Endothelial cell of umbilical vein (primary cell): ENCODE measurements at regions not wholly inside any gene's neighbourhood (a gene's known extent, or its start where the extent isn't known, plus 50 kb on each side); places are given as distances from the start of the nearest gene placed in this dataset.

Experiments
- BruUV-seq: library from RNA; stranded (reverse); fragments of 400-500 nt; replicated peaks from 2 replicates; lab custom pipeline; 2021; lab: Mats Ljungman, UMichigan
- CTCF ChIA-PET: fragments of 300-600, 350-600 bp; sonication (Branson Sonifier 250); formaldehyde crosslinking; loops from one replicate; lab custom pipeline; 2021; ENCODE audit warnings: antibody characterized with exemption, inconsistent platforms; lab: Charles Lee
- POLR2A ChIA-PET: fragments of 300-600, 350-600 bp; sonication (Branson Sonifier 250); formaldehyde crosslinking; loops from one replicate; lab custom pipeline; 2021; ENCODE audit warnings: antibody characterized with exemption, inconsistent platforms; lab: Charles Lee
- DNase-seq: peaks from one replicate; pipeline ENCODE4 v3.0.0-alpha.2; 2011; ENCODE audit warnings: low read depth, low spot score
- FAIRE-seq: peaks from 2 replicates; lab custom pipeline; 2011; peaks lifted over from hg19 to GRCh38; lab: Jason Lieb, UNC
- H2AFZ ChIP-seq: 2 replicates; pipeline ENCODE4 v1.6.0; 2012; ENCODE audit warnings: low read depth, low read length, control low read depth, inconsistent platforms
- H3K27ac ChIP-seq: 2 replicates; pipeline ENCODE4 v1.5.1; 2011; ENCODE audit warnings: low read depth, mild to moderate bottlenecking, control low read depth, low read length, moderate library complexity; ENCODE audit not compliant: insufficient read depth
- H3K27me3 ChIP-seq, 2 experiments: 2 replicates each; pipeline versions ENCODE4 v1.6.0 to v1.6.1; 2011; ENCODE audit warnings: low read length in 2 of 2, mixed read lengths in 1 of 2; ENCODE audit not compliant: control insufficient read depth in 2 of 2, insufficient read depth in 2 of 2
- H3K36me3 ChIP-seq, 2 experiments: 2 replicates in 1 of 2; 3 replicates in 1 of 2; pipeline ENCODE4 v1.5.1; 2011; ENCODE audit warnings: low read length in 2 of 2, mild to moderate bottlenecking in 1 of 2, moderate library complexity in 1 of 2; ENCODE audit not compliant: control insufficient read depth in 2 of 2, insufficient read depth in 2 of 2; ENCODE audit errors: extremely low read depth in 1 of 2
- H3K4me1 ChIP-seq: 3 replicates; pipeline ENCODE4 v1.5.1; 2011; ENCODE audit warnings: mild to moderate bottlenecking, low read length; ENCODE audit not compliant: control insufficient read depth, insufficient read depth; ENCODE audit errors: extremely low read depth
- H3K4me2 ChIP-seq: 2 replicates; pipeline ENCODE4 v1.6.1; 2011; ENCODE audit warnings: low read length, control low read depth, mixed read lengths; ENCODE audit not compliant: insufficient read depth
- H3K4me3 ChIP-seq, 3 experiments: fragments of 200-600 bp in 1 of 3; sonication (generic), shearing (Covaris generic) in 1 of 3; replicated peaks in 1 of 3; 2 replicates each; pipeline ENCODE4 v1.5.1; 2011 to 2016; ENCODE audit warnings: control low read depth in 3 of 3, low read length in 3 of 3, mild to moderate bottlenecking in 2 of 3, inconsistent platforms in 1 of 3, low read depth in 1 of 3, moderate library complexity in 1 of 3; ENCODE audit not compliant: insufficient read depth in 1 of 3
- H3K79me2 ChIP-seq: 2 replicates; pipeline ENCODE4 v1.6.0; 2012; ENCODE audit warnings: low read length, inconsistent platforms; ENCODE audit not compliant: control insufficient read depth, insufficient read depth
- H3K9ac ChIP-seq: replicated peaks from 2 replicates; pipeline ENCODE3; 2011; ENCODE audit warnings: low read length, control low read depth; ENCODE audit not compliant: insufficient read depth; ENCODE audit errors: extremely low read depth
- H3K9me1 ChIP-seq: replicated peaks from 3 replicates; pipeline ENCODE4 v1.6.0; 2011; ENCODE audit warnings: mild to moderate bottlenecking, low read length; ENCODE audit not compliant: control insufficient read depth, insufficient read depth; ENCODE audit errors: extremely low read depth
- H3K9me3 ChIP-seq: replicated peaks from 2 replicates; pipeline ENCODE4 v1.5.1; 2012; ENCODE audit warnings: low read length, inconsistent platforms; ENCODE audit not compliant: control insufficient read depth, insufficient read depth
- H4K20me1 ChIP-seq: replicated peaks from 2 replicates; pipeline ENCODE3; 2011; ENCODE audit warnings: mild to moderate bottlenecking, low read length; ENCODE audit not compliant: control insufficient read depth, insufficient read depth; ENCODE audit errors: extremely low read depth
- EZH2 ChIP-seq: IDR thresholded peaks from 2 replicates; pipeline ENCODE4 v1.6.1; 2012; ENCODE audit warnings: borderline replicate concordance, low read depth, mild to moderate bottlenecking, moderate library complexity, low read length, inconsistent platforms; ENCODE audit not compliant: severe bottlenecking
- FOS ChIP-seq: IDR thresholded peaks from 2 replicates; pipeline ENCODE4 v1.6.1; 2011; ENCODE audit warnings: mild to moderate bottlenecking, low read length, moderate library complexity, borderline replicate concordance; ENCODE audit not compliant: insufficient read depth
- GATA2 ChIP-seq: IDR thresholded peaks from 2 replicates; pipeline ENCODE4 v1.7.0; 2011; ENCODE audit warnings: low read depth, mild to moderate bottlenecking, moderate library complexity, mixed read lengths, low read length; ENCODE audit not compliant: insufficient read length, insufficient read depth
- JUN ChIP-seq: IDR thresholded peaks from 2 replicates; pipeline ENCODE4 v1.6.1; 2011; ENCODE audit warnings: borderline replicate concordance, low read depth; ENCODE audit not compliant: insufficient read length, insufficient read depth
- MYC ChIP-seq: IDR thresholded peaks from one replicate; pipeline ENCODE4 v1.6.1; 2011; ENCODE audit warnings: mild to moderate bottlenecking, low read depth, low read length
- POLR2A ChIP-seq: IDR thresholded peaks from 2 replicates; pipeline ENCODE4 v1.6.1; 2012; ENCODE audit warnings: low read depth, mild to moderate bottlenecking, control low read depth, low read length
- POLR2AphosphoS5 ChIP-seq: IDR thresholded peaks from 2 replicates; pipeline ENCODE4 v1.6.1; 2012; ENCODE audit warnings: low read depth, mild to moderate bottlenecking, control low read depth, low read length, moderate library complexity; ENCODE audit not compliant: insufficient read depth
- dilution Hi-C: fragments of 300-500 bp; cut with MboI; formaldehyde crosslinking; loops from one replicate; pipeline ENCODE4 v1.15.0; 2019; ENCODE audit warnings: low sequenced_read_pairs; ENCODE audit not compliant: extremely low pct_ligation_motif_present
- intact Hi-C: fragments of 100-400 bp; cut with micrococcal nuclease; formaldehyde crosslinking; loops from one replicate; pipeline ENCODE4 v1.10.0; 2022
- TF ChIP-seq, protein P1 (sequence below), 2 donors: IDR thresholded peaks; 1 replicate in 1 of 2; 2 replicates in 1 of 2; pipeline ENCODE4 v1.5.1; 2011; ENCODE audit warnings: low read length in 2 of 2, mild to moderate bottlenecking in 2 of 2, moderate library complexity in 2 of 2, control low read depth in 1 of 2, inconsistent platforms in 1 of 2, low read depth in 1 of 2; ENCODE audit not compliant: insufficient read depth in 1 of 2; ENCODE audit errors: extremely low read depth in 1 of 2
- TF ChIP-seq, protein P2 (sequence below): IDR thresholded peaks from 2 replicates; pipeline ENCODE4 v1.6.1; 2011; ENCODE audit not compliant: insufficient read depth, insufficient read length

- no peaks in the 10 kb centered on the region for H3K4me1 ChIP-seq
- no peak overlapping the region for H3K4me3 ChIP-seq
- H4K20me1 ChIP-seq: no peaks in the 10 kb centered on the region
- no peak overlapping the region for H3K9ac ChIP-seq
- CTCF ChIA-PET: no interaction called here
- dilution Hi-C loops (no loop called here), intact Hi-C loops (no loop called here)
- no peak overlapping the region for H3K4me2 ChIP-seq
- H3K36me3 ChIP-seq: no peaks in the 10 kb centered on the region
- H3K9me3 ChIP-seq: no peaks in the 10 kb centered on the region
- no TSS peak for BruUV-seq
- no peaks in the 10 kb centered on the region for H3K27me3 ChIP-seq
- no peak for DNase-seq
- POLR2A ChIA-PET: no interaction called here
- no peak for FAIRE-seq
- no peak overlapping the region for H3K27ac ChIP-seq
- H3K79me2 ChIP-seq: no peaks in the 10 kb centered on the region
- no peak overlapping the region for H2AFZ ChIP-seq
- TF ChIP-seq, protein P1, sequence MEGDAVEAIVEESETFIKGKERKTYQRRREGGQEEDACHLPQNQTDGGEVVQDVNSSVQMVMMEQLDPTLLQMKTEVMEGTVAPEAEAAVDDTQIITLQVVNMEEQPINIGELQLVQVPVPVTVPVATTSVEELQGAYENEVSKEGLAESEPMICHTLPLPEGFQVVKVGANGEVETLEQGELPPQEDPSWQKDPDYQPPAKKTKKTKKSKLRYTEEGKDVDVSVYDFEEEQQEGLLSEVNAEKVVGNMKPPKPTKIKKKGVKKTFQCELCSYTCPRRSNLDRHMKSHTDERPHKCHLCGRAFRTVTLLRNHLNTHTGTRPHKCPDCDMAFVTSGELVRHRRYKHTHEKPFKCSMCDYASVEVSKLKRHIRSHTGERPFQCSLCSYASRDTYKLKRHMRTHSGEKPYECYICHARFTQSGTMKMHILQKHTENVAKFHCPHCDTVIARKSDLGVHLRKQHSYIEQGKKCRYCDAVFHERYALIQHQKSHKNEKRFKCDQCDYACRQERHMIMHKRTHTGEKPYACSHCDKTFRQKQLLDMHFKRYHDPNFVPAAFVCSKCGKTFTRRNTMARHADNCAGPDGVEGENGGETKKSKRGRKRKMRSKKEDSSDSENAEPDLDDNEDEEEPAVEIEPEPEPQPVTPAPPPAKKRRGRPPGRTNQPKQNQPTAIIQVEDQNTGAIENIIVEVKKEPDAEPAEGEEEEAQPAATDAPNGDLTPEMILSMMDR (IDR thresholded peaks at IDR 0.05; ENCODE audit: extremely low read depth in 1 of 2, insufficient read depth in 1 of 2, low read depth in 1 of 2, low read length in 2 of 2): no peak
- TF ChIP-seq MYC: no peak
- no peak for TF ChIP-seq POLR2AphosphoS5
- no peak for TF ChIP-seq POLR2A
- TF ChIP-seq, protein P2, sequence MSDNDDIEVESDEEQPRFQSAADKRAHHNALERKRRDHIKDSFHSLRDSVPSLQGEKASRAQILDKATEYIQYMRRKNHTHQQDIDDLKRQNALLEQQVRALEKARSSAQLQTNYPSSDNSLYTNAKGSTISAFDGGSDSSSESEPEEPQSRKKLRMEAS: no peak
- TF ChIP-seq FOS: no peak
- TF ChIP-seq GATA2: no peak
- no peak for TF ChIP-seq EZH2
- TF ChIP-seq JUN: no peak
- no peaks in the 10 kb centered on the region for H3K9me1 ChIP-seq
Measured at GRCh38 chr13:104796581-104796980, 1730.4 kb upstream of the SLC10A2 start.
